ENCODE measurements at regions not wholly inside any gene's neighbourhood (a gene's known extent, or its start where the extent isn't known, plus 50 kb on each side); places are given as distances from the start of the nearest gene placed in this dataset.
"Not testable (repeated sequence)": the region's sequence is repeated elsewhere in the genome, so short reads cannot be mapped to it uniquely, and the experiment has no call there.

- no peak for DNase-seq
These were observed 2329.9 kb downstream of the ARAP2 start for GRCh38 chr4:33914386-33914785.

- DNase-seq = no peak
These were observed 2320.8 kb downstream of the ARAP2 start for GRCh38 chr4:33923469-33923868.

DNA sequence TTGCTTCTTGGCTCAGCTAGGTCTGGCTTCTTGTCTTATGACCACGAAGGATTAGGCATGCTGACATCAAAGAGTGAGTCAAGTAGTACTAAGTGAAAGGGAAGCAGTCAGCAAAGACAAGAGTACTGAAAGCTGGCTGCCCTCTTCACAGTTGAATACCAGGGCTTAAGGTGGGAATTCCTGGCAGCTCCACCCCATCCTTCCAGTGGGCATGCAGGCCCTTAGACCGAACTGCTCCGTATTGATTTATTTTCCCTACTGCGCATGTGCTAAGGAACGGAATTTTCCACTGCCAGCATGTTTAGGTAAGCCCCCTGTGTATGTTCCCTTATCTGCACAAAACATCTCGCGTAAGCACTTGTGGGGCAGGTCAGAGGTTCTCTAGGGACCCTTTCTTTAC lies 2320.1 kb downstream of the ARAP2 start:
- no peak for DNase-seq

DNA sequence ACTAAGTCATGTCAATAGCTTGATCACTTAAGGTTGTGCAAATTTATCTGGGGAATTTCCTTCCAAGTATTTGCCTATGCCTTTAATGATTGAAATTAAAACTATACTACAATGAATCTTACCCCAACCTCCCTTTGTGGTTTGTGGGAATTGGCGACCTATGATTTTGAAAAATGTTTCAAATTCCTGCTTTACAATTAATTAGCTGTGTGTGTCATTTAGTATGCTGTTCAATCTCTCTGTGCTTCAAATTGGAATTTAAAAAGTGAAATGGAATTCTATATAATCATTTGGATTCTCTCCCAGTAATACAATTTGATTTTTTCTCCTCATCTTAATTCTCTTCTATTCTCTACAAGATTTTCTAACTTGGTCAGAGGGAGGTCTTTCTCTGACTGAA lies 2319.5 kb downstream of the ARAP2 start:
- no peak for DNase-seq

GRCh38 chr4:33930497-33930896 lies 2313.8 kb downstream of the ARAP2 start:
- DNase-seq = no peak

DNA sequence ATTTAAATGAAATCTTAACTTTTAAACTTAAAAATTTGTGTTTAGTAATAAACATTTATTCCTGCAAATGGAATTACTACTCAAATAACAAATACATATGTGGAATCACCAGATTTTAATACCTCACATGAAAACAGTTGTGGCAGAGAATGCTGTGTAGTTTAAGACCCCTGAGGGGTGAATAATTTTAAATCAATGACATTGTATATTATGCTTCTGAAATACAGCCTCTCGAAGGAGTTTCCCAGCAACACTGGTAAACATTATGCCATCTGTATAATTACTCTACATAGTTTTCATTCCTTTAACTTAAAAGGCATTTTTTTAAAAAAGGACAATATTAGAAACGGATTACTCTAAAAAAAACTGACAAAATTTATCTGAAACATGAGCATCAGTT lies 2313.3 kb downstream of the ARAP2 start:
- DNase-seq = no peak

- no peak for DNase-seq
These were observed 2304.0 kb downstream of the ARAP2 start for GRCh38 chr4:33940281-33940680.

GRCh38 chr4:33941854-33942253 lies 2302.5 kb downstream of the ARAP2 start:
- no peak for DNase-seq

GRCh38 chr4:33948921-33949320 lies 2295.4 kb downstream of the ARAP2 start:
- no peak for DNase-seq

GRCh38 chr4:33953848-33954247 lies 2290.5 kb downstream of the ARAP2 start:
- not testable (repeated sequence) for DNase-seq

- no peak for DNase-seq
These were observed 2289.6 kb downstream of the ARAP2 start for GRCh38 chr4:33954759-33955158.

GRCh38 chr4:33959519-33959918 lies 2284.8 kb downstream of the ARAP2 start:
- DNase-seq = peak; percentile 1

DNA sequence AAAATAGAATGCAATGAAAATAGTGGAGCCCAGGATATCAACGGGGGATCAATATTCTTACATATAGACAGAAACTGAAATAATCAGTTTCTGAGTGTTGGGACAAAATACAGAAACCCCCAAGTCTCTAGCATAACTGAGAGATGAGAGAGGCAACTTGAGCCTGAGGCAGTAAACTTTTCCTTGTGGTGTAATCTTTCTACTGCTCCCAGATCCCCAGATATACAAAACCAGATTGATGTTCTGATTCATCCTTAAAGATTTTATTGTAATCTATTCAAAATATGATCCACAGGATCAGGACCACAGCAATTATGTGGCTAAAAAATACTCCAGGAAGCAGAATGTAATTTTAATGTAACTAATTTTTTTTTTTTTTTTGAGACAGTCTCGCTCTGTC lies 2282.6 kb downstream of the ARAP2 start:
- DNase-seq = no peak

DNA sequence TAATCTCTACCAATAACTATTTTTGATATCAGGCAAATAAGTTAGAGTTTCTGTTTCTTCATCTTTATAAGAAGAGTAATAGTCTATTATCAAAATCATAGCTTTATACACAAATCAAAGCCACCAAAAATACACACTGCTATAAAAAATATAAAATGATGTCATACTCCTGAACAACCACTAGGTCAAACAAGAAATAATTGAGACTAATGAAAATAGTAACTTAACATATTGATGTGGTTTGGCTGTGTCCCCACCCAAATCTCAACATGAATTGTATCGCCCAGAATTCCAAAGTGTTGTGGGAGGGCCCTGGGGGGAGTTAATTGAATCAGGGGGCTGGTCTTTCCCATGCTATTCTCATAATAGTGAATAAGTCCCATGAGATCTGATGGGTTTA lies 2277.5 kb downstream of the ARAP2 start:
- DNase-seq = no peak

DNA sequence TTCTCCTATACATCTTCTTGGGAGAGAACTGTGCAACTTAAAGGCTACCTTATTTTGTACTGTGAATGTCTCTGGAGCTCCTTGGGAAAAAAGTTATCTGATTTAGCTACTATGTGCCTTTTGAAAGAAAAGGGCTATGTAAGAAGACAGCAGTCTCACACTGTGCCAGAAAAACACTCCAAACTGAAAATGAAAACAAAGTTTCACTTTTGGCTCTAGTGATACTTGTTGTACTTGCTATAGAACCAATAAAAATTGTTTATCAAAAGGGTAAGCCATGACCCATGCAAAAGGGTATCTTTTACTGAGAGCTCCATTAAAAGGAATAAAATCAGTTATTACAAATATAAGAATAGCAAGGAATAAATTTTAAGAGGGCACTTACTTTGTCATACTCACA lies 2270.0 kb downstream of the ARAP2 start:
- no peak for DNase-seq

DNA sequence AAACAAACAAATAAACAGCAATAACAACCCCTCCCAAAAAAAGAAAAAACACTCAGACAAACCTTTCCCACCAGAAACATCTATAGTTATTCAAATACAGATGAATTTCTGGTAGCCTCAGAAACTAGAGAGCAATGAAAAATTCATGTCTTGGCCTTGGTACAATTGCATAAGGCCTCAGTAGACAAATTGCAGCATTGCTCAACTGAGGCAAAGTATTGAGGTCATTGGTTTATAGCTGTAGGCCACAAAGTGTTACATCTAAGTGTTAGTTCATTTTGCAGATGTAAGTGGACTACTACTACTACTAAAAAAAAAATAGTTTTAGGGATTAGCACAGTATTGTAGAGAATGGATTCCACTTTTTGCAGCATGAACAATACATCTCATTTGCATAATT lies 2268.3 kb downstream of the ARAP2 start:
- DNase-seq = no peak

DNA sequence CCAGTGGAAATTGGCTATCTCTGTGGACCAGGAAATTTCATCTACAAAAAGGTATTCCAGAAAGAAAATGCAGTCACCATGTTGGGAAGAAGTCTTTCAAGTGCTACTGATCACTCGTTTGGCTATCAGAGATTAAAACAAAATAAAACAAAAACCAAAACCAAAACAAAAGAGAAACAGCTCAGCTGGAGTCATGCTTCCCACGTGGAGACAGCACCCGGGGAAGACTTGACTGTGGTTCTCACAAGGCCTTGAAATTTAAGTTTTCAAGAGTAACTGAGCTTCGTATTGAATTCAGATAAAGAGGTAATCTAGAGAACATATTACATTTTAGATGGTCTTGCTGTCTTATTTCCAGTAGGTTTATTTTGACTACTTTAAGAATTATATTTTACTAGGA lies 2264.5 kb downstream of the ARAP2 start:
- DNase-seq = not testable (repeated sequence)

DNA sequence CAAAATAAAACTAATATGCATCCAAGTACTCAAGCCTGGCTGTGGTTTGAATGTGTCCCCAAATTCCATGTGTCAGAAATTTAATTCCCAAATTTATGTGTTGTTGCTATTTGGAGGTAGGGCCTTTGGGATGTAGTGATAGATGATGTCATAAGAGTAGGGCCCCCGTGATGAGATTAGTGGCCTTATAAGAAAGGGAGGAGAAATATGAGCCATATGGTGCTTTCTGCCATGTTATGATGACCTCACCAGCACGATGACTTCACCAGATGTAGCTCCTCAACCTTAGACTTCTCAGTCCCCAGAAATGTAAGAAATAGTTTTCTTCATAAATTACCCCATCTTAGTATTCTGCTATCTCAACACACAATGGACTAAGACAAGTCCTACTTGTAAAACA lies 2264.0 kb downstream of the ARAP2 start:
- no peak for DNase-seq

DNA sequence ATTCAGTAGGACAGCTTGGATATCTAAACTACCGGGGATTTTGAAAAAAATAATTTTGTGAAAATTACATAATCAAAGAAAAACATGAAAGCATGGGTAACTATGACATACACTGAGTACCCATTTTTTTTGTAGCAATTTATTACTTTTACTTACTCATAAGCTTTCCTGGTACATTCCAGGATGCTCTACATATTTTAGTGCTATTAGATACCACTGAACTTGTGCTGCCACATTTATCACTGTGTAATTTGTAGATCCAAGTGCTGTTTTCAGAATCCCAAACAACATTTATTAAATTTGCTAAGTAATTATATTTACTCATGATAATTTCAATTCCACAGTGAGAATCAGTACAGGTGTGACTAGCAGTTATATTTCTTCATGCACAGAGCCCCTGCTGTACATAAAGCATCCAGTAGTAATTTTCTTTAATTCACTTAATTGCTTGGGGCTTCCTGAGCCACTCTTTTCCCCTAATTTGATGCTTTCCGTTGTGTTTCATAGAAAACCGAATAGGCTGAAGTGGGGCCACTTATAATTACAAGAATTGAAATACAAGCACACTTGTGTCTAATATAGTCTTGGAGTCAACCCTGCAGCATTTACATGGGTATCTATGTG lies 2254.4 kb downstream of the ARAP2 start:
- DNase-seq = no peak

- no peak for DNase-seq
These were observed 2248.1 kb downstream of the ARAP2 start for GRCh38 chr4:33996075-33996718.

- DNase-seq = no peak
These were observed 2246.0 kb downstream of the ARAP2 start for GRCh38 chr4:33998291-33998690.

DNA sequence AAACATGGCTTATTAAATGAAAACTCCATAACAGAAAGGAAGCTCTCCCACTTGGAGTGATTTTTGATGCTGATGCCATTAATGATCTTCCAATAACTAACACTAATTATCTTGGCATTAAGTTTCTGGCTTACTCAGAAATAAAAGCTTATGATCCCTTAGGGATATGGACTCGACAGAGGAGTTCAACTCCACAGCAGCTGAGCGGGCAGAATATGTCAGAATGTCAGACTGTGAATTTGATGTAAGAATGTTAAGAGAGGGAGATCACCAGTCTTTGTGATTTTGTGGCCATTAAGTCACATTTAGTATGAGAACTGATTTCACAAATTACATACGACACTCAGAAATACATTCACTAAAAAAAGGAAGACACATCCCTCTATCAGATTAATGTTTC lies 2244.0 kb downstream of the ARAP2 start:
- no peak for DNase-seq

DNA sequence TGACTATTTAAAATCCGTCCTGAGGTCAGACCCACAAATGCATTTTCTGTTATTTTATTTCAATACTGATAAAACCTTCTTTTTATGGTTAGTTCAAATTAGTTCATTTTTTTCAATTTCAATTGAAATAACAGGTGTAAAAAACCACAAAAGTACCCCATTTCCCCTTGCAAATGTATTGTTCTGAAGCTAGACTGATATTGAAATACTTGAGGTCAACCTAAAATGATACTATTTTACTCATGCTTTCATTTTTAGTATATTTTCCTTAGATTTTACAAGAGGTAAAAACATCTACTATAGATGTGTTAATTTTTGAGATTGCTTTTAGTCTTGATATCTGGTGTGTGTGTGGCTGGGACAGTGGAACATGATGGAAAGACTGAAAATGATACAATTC lies 2237.8 kb downstream of the ARAP2 start:
- DNase-seq = not testable (repeated sequence)

DNA sequence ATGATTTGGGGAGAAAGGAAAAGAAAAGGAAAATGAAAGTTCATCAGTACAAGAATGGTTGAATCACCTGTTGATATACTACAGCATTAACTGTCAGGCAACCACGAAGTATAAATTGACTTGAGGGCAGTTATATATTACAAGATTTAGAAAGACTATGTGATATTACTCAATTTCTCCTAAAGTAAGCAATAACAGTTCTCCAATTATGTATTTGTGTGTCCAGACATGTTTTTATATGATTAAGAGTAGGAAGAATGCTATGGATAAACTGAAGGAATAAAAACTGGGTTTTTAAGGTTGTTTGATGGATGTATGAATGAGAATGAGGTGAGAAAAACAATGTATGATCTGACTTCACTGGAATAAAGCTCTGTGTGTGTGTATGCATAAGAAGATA lies 2234.4 kb downstream of the ARAP2 start:
- DNase-seq = no peak

Data from NCI-H2029 treated with DMSO at 0.1 percent for 48 hours (cell line).